MM.1S (cell line): ENCODE measurements at regions not wholly inside any gene's neighbourhood (a gene's known extent, or its start where the extent isn't known, plus 50 kb on each side); places are given as distances from the start of the nearest gene placed in this dataset.

Experiments used
- DNase-seq: peaks from one replicate; pipeline ENCODE4 v3.0.0-alpha.2; 2015
- H2AFZ ChIP-seq: fragments of 300-600 bp; sonication (generic); 2 replicates; pipeline ENCODE4 v1.6.0; 2016; ENCODE audit warnings: antibody characterized with exemption, low read length
- H3F3A ChIP-seq: fragments of 300-600 bp; sonication (generic); 2 replicates; pipeline ENCODE4 v1.6.1; 2016; ENCODE audit warnings: mild to moderate bottlenecking, antibody characterized with exemption, low read length, moderate library complexity, mixed read lengths; ENCODE audit not compliant: insufficient read depth
- H3K27ac ChIP-seq: fragments of 300-600 bp; sonication (generic); 2 replicates; pipeline ENCODE4 v1.5.1; 2016; ENCODE audit warnings: mild to moderate bottlenecking, low read length
- H3K27me3 ChIP-seq: fragments of 300-600 bp; sonication (generic); replicated peaks from 2 replicates; pipeline ENCODE4 v1.6.0; 2016; ENCODE audit warnings: low read length; ENCODE audit not compliant: insufficient read depth
- H3K36me3 ChIP-seq: fragments of 300-600 bp; sonication (generic); replicated peaks from 2 replicates; pipeline ENCODE4 v1.6.1; 2016; ENCODE audit warnings: mild to moderate bottlenecking, low read length, mixed read lengths; ENCODE audit not compliant: insufficient read depth
- H3K4me1 ChIP-seq: fragments of 300-600 bp; sonication (generic); 2 replicates; pipeline ENCODE4 v1.6.1; 2016; ENCODE audit warnings: low read length, mixed read lengths
- H3K4me2 ChIP-seq: fragments of 300-600 bp; sonication (generic); 2 replicates; pipeline ENCODE4 v1.6.0; 2016; ENCODE audit warnings: low read depth, low read length
- H3K4me3 ChIP-seq: fragments of 300-600 bp; sonication (generic); 2 replicates; pipeline ENCODE4 v1.5.1; 2016; ENCODE audit warnings: low read length, mixed read lengths
- H3K79me2 ChIP-seq: fragments of 300-600 bp; sonication (generic); 2 replicates; pipeline ENCODE4 v1.6.1; 2016; ENCODE audit warnings: mixed run types, low read length, mixed read lengths
- H3K9ac ChIP-seq: fragments of 300-600 bp; sonication (generic); 2 replicates; pipeline ENCODE4 v1.6.1; 2016; ENCODE audit warnings: low read length, mixed read lengths
- H3K9me2 ChIP-seq: fragments of 300-600 bp; sonication (generic); replicated peaks from 2 replicates; pipeline ENCODE4 v1.6.1; 2016; ENCODE audit warnings: mild to moderate bottlenecking, low read length, mixed read lengths; ENCODE audit not compliant: insufficient read depth
- H3K9me3 ChIP-seq: fragments of 300-600 bp; sonication (generic); replicated peaks from 2 replicates; pipeline ENCODE4 v1.6.1; 2016; ENCODE audit warnings: mild to moderate bottlenecking, low read length, mixed read lengths; ENCODE audit not compliant: insufficient read depth
- H4K20me1 ChIP-seq: fragments of 300-600 bp; sonication (generic); 2 replicates; pipeline ENCODE4 v1.6.1; 2016; ENCODE audit warnings: mild to moderate bottlenecking, low read length, moderate library complexity, mixed read lengths; ENCODE audit not compliant: insufficient read depth
- CTCF ChIP-seq: fragments of 300-600 bp; sonication (generic); IDR thresholded peaks from 2 replicates; pipeline ENCODE4 v1.5.1; 2016; ENCODE audit warnings: antibody characterized with exemption, low read length, mixed read lengths
- EZH2 ChIP-seq: fragments of 300-600 bp; sonication (generic); optimal IDR thresholded peaks from 2 replicates; pipeline ENCODE3; 2017; ENCODE audit warnings: low read depth, mild to moderate bottlenecking, antibody characterized with exemption, low read length, mixed read lengths
- EZH2phosphoT487 ChIP-seq: fragments of 300-600 bp; sonication (generic); IDR thresholded peaks from 2 replicates; pipeline ENCODE4 v1.6.1; 2018; ENCODE audit warnings: antibody characterized with exemption, low read length

GRCh38 chr11:69578167-69578566, 62.8 kb upstream of the CCND1 start:
- Histone ChIP-seq H3F3A (peaks cover 17% of the 10 kb centered on the region), H3K4me3 (no peak overlapping the region), H4K20me1 (no peaks in the 10 kb centered on the region), H3K36me3 (no peaks in the 10 kb centered on the region), H3K27me3 (no peaks in the 10 kb centered on the region), H3K9ac (no peak overlapping the region; the same call in 1 of the 2 replicates), H3K27ac (peak overlapping the region; percentile 91; the same call in 1 of the 2 replicates), H3K9me3 (no peaks in the 10 kb centered on the region), H3K4me1 (peaks cover 30% of the 10 kb centered on the region), H3K79me2 (no peaks in the 10 kb centered on the region), H2AFZ (no peak overlapping the region), H3K4me2 (no peak overlapping the region; the same call in 1 of the 2 replicates), H3K9me2 (no peaks in the 10 kb centered on the region)
- TF ChIP-seq EZH2phosphoT487 (no peak), EZH2 (no peak)
- peak; percentile 99 for DNase-seq

- no peaks in the 10 kb centered on the region for H4K20me1 ChIP-seq
- no peak overlapping the region for H3K9ac ChIP-seq
- H3K4me1 ChIP-seq: peaks cover 33% of the 10 kb centered on the region
- no peak overlapping the region for H3K27ac ChIP-seq
- H2AFZ ChIP-seq: no peak overlapping the region
- H3K79me2 ChIP-seq: no peaks in the 10 kb centered on the region
- no peak overlapping the region for H3K4me2 ChIP-seq
- no peaks in the 10 kb centered on the region for H3K9me3 ChIP-seq
- H3K4me3 ChIP-seq: no peak overlapping the region
- no peaks in the 10 kb centered on the region for H3K36me3 ChIP-seq
- H3K27me3 ChIP-seq: no peaks in the 10 kb centered on the region
- DNase-seq: no peak
- peaks cover 17% of the 10 kb centered on the region for H3F3A ChIP-seq
- TF ChIP-seq EZH2 (no peak), CTCF (no peak)
- H3K9me2 ChIP-seq: no peaks in the 10 kb centered on the region
Measured at GRCh38 chr11:69580529-69580928, 60.4 kb upstream of the CCND1 start.

GRCh38 chr11:69582756-69583467, 58.0 kb upstream of the CCND1 start:
- Histone ChIP-seq H3K4me3 (no peak overlapping the region), H3K9me3 (no peaks in the 10 kb centered on the region), H4K20me1 (no peaks in the 10 kb centered on the region)

More at GRCh38 chr11:69582756-69583467, 58.0 kb upstream of the CCND1 start:
- Histone ChIP-seq H2AFZ (no peak overlapping the region), H3K27me3 (no peaks in the 10 kb centered on the region), H3K27ac (peak overlapping the region; percentile 41; the same call in 1 of the 2 replicates), H3K79me2 (no peaks in the 10 kb centered on the region), H3F3A (peaks cover 10% of the 10 kb centered on the region), H3K9me2 (no peaks in the 10 kb centered on the region), H3K36me3 (no peaks in the 10 kb centered on the region), H3K9ac (no peak overlapping the region), H3K4me1 (peaks cover 25% of the 10 kb centered on the region), H3K4me2 (peak overlapping the region; percentile 37)
- no peak for TF ChIP-seq CTCF
- no peak for TF ChIP-seq EZH2
- TF ChIP-seq EZH2phosphoT487: no peak
- no peak for DNase-seq
